ENCODE measurements at regions not wholly inside any gene's neighbourhood (a gene's known extent, or its start where the extent isn't known, plus 50 kb on each side); places are given as distances from the start of the nearest gene placed in this dataset.

GRCh38 chr2:181114021-181114420 is 133.6 kb downstream of the UBE2E3 start:
- H3K27ac ChIP-seq: no peak overlapping the region
- no peaks in the 10 kb centered on the region for H3K9me3 ChIP-seq
- TF ChIP-seq POLR2A (IDR thresholded peaks at IDR 0.05) (no peak), POLR2AphosphoS5 (IDR thresholded peaks at IDR 0.05) (no peak), CTCF (IDR thresholded peaks at IDR 0.05) (no peak)
- no peak for DNase-seq (ENCODE audit: low spot score)
- no peak overlapping the region for H3K4me3 ChIP-seq
- H3K27me3 ChIP-seq (replicated peaks; ENCODE audit: insufficient read depth): no peaks in the 10 kb centered on the region
- intact Hi-C loops (cut with DNase I): no loop called here
- H3K4me1 ChIP-seq (replicated peaks): no peaks in the 10 kb centered on the region
- WGBS: 68% methylated on average over 4 of the region's 4 CpGs
- H3K36me3 ChIP-seq: no peaks in the 10 kb centered on the region

GRCh38 chr2:181116261-181116660 is 135.9 kb downstream of the UBE2E3 start:
- intact Hi-C loops (cut with DNase I): no loop called here
- Histone ChIP-seq H3K36me3 (no peaks in the 10 kb centered on the region), H3K4me3 (no peak overlapping the region), H3K27me3 (replicated peaks; ENCODE audit: insufficient read depth) (no peaks in the 10 kb centered on the region), H3K9me3 (no peaks in the 10 kb centered on the region), H3K4me1 (replicated peaks) (no peaks in the 10 kb centered on the region), H3K27ac (no peak overlapping the region)
- 44% methylated on average over 1 of the region's 1 CpG for WGBS
- DNase-seq (ENCODE audit: low spot score): no peak
- no peak for TF ChIP-seq POLR2AphosphoS5 (IDR thresholded peaks at IDR 0.05)
- TF ChIP-seq CTCF (IDR thresholded peaks at IDR 0.05): no peak
- TF ChIP-seq POLR2A (IDR thresholded peaks at IDR 0.05): no peak

GRCh38 chr2:181117206-181117925 is 137.0 kb downstream of the UBE2E3 start:
- TF ChIP-seq CTCF (IDR thresholded peaks at IDR 0.05) (no peak), POLR2A (IDR thresholded peaks at IDR 0.05) (no peak), POLR2AphosphoS5 (IDR thresholded peaks at IDR 0.05) (no peak)
- H3K4me1 ChIP-seq (replicated peaks): no peaks in the 10 kb centered on the region
- no peak for DNase-seq (ENCODE audit: low spot score)
- no peak overlapping the region for H3K4me3 ChIP-seq
- H3K27ac ChIP-seq: no peak overlapping the region
- no peaks in the 10 kb centered on the region for H3K27me3 ChIP-seq (replicated peaks; ENCODE audit: insufficient read depth)
- H3K9me3 ChIP-seq: no peaks in the 10 kb centered on the region
- intact Hi-C loops (cut with DNase I): no loop called here
- no peaks in the 10 kb centered on the region for H3K36me3 ChIP-seq

- TF ChIP-seq POLR2A (IDR thresholded peaks at IDR 0.05) (no peak), POLR2AphosphoS5 (IDR thresholded peaks at IDR 0.05) (no peak), CTCF (IDR thresholded peaks at IDR 0.05) (no peak)
- Histone ChIP-seq H3K36me3 (no peaks in the 10 kb centered on the region), H3K4me1 (replicated peaks) (no peaks in the 10 kb centered on the region), H3K27me3 (replicated peaks; ENCODE audit: insufficient read depth) (no peaks in the 10 kb centered on the region), H3K4me3 (no peak overlapping the region), H3K9me3 (no peaks in the 10 kb centered on the region), H3K27ac (no peak overlapping the region)
- DNase-seq (ENCODE audit: low spot score): no peak
- intact Hi-C loops (cut with DNase I): no loop called here
- WGBS: 48% methylated on average over 1 of the region's 1 CpG
Observed at GRCh38 chr2:181120625-181121024, 140.2 kb downstream of the UBE2E3 start.

- H3K27ac ChIP-seq: no peak overlapping the region
- H3K9me3 ChIP-seq: no peaks in the 10 kb centered on the region
- no peaks in the 10 kb centered on the region for H3K36me3 ChIP-seq
- intact Hi-C loops (cut with DNase I): no loop called here
- no peaks in the 10 kb centered on the region for H3K4me1 ChIP-seq (replicated peaks)
- TF ChIP-seq POLR2A (IDR thresholded peaks at IDR 0.05): no peak
- no peak for TF ChIP-seq POLR2AphosphoS5 (IDR thresholded peaks at IDR 0.05)
- no peak for TF ChIP-seq CTCF (IDR thresholded peaks at IDR 0.05)
- no peak for DNase-seq (ENCODE audit: low spot score)
- H3K4me3 ChIP-seq: no peak overlapping the region
- no peaks in the 10 kb centered on the region for H3K27me3 ChIP-seq (replicated peaks; ENCODE audit: insufficient read depth)
Observed at GRCh38 chr2:181121996-181122395, 141.6 kb downstream of the UBE2E3 start.
